ENCODE measurements at regions not wholly inside any gene's neighbourhood (a gene's known extent, or its start where the extent isn't known, plus 50 kb on each side); places are given as distances from the start of the nearest gene placed in this dataset.

GRCh38 chr21:36613059-36613458 lies 85.9 kb upstream of the SIM2 start (continued):
- peak; percentile 21; the same call in 1 of the 2 replicates for TF ChIP-seq ZNF644 (CRISPR knock-in tag; IDR thresholded peaks at IDR 0.05; ENCODE audit: low read depth)
- no peak for TF ChIP-seq FOXA1 (IDR thresholded peaks at IDR 0.05)
- TF ChIP-seq FOXA1 (CRISPR knock-in tag; IDR thresholded peaks at IDR 0.05), result peak; percentile 81
- peak; percentile 69 for TF ChIP-seq FOXA3 (CRISPR knock-in tag; IDR thresholded peaks at IDR 0.05)
- no peak for TF ChIP-seq BRCA1 (CRISPR knock-in tag; IDR thresholded peaks at IDR 0.05)
- peak; percentile 22; the same call in 1 of the 2 replicates for TF ChIP-seq ZNF441 (CRISPR knock-in tag; IDR thresholded peaks at IDR 0.05; ENCODE audit: borderline replicate concordance)
- TF ChIP-seq CEBPZ (IDR thresholded peaks at IDR 0.05; ENCODE audit: low read length), result no peak
- 0 out of 2 replicates have a peak, but pooled peaks have one; percentile 19 for TF ChIP-seq MEF2D (CRISPR knock-in tag; IDR thresholded peaks at IDR 0.05)
- TF ChIP-seq RBM22 (optimal IDR thresholded peaks at IDR 0.05; ENCODE audit: low read length), result no peak
- peak; percentile 19; the same call in 1 of the 2 replicates for TF ChIP-seq ETV5 (CRISPR knock-in tag; IDR thresholded peaks at IDR 0.05; ENCODE audit: borderline replicate concordance)
- peak; percentile 27; the same call in 1 of the 2 replicates for TF ChIP-seq HDAC2 (CRISPR knock-in tag; IDR thresholded peaks at IDR 0.05)
- 0 out of 2 replicates have a peak, but pooled peaks have one; percentile 42 for TF ChIP-seq ZNF784 (CRISPR knock-in tag; IDR thresholded peaks at IDR 0.05; ENCODE audit: borderline replicate concordance)
- TF ChIP-seq AHDC1 (CRISPR knock-in tag; IDR thresholded peaks at IDR 0.05; ENCODE audit: borderline replicate concordance), result peak; percentile 60; the same call in 1 of the 2 replicates
- TF ChIP-seq HOXA3 (CRISPR knock-in tag; IDR thresholded peaks at IDR 0.05), result peak; percentile 31; the same call in 1 of the 2 replicates
- TF ChIP-seq LCORL (IDR thresholded peaks at IDR 0.05), result no peak
- peak; percentile 69 for TF ChIP-seq LCORL (CRISPR knock-in tag; IDR thresholded peaks at IDR 0.05)
- TF ChIP-seq PITX1 (CRISPR knock-in tag; IDR thresholded peaks at IDR 0.05), result peak; percentile 56; the same call in 1 of the 2 replicates
- peak; percentile 38; the same call in 1 of the 2 replicates for TF ChIP-seq GFI1 (CRISPR knock-in tag; IDR thresholded peaks at IDR 0.05; ENCODE audit: borderline replicate concordance)
- TF ChIP-seq FOXP1 (IDR thresholded peaks at IDR 0.05), result no peak
- TF ChIP-seq FOXP1 (CRISPR knock-in tag; IDR thresholded peaks at IDR 0.05), result 0 out of 2 replicates have a peak, but pooled peaks have one; percentile 19

All from HepG2 (cell line).